NCI-H1930 (cell line): ENCODE measurements at regions not wholly inside any gene's neighbourhood (a gene's known extent, or its start where the extent isn't known, plus 50 kb on each side); places are given as distances from the start of the nearest gene placed in this dataset.

Source experiments
- DNase-seq, 2 experiments: peaks; one replicate each; lab custom pipeline; 2025; lab: John Stamatoyannopoulos, UW

DNA sequence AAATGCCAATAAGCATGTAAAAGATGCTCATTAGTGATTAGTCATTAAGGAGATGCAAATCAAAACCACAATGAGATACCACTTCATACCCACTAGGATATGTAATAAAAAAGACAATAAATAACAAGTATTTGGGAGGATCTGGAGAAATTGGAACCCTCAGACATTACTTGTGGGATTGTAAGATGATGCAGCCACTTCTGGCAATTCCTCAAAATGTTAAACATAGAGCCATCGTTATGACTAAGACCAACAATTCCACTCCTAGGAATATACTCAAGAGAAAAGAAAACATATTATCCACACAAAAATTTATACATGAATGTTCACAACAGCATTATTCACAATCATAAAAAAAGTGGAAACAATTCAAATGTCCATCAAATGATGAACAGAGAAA lies 336.2 kb upstream of the PMFBP1 start:
- DNase-seq, result no peak

DNA sequence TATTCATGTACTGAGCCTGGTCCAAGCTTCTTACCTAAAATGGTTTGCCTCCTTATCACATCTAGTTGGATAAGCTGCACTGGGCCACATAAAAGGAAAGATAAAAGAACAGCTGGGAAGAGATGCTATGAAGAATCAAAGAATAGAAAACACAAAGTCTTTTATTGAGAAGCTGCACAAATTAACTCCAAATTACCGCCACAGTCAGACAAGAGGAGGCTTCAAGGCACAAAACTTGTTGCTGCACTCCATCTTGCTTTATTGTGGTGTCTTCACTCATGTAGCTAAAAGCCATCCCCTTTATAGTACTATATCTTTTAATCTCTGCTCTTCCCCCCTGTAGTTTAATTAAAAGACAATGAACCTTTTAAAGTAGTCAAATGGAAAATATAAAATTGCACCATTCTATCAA lies 330.6 kb upstream of the PMFBP1 start:
- no peak for DNase-seq

DNA sequence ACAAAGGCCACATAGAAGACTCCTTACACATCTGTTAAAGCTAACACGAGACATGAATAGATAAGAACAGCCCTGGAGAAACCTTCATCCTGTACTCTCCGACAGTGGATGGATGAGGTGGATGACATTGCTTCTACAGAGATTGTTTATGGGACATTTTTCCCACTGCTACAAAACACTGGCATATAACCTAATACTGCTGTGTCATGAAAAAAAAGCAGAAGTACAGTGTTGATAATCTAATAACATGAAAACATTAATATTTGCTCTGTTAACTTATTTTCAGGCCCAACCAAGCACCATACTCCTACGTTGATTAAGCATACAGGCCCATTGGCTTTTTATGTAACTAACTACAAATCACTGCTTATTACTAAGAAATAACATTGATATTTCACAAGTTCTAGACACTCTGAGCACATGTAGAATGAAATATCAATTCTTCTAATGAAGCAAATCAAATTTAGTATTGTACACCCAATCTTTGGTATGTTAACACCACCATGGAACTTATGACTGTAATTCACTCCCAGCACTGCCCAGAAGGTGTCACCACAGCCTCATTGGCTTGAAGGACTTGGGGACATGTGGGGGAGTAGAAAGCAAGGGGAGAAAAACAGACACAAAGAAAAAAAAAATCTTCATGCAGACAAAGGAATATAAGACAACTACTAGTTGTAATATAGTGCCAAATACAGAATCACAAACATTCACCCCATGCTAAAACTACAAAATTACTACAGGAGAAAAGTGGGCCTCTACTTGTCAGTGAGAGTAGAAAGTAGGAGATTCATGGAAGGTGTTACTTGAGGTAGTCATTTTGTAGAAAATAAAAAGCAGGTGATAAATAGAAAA lies 330.0 kb upstream of the PMFBP1 start:
- peak; percentile 10 to 37 for DNase-seq

DNA sequence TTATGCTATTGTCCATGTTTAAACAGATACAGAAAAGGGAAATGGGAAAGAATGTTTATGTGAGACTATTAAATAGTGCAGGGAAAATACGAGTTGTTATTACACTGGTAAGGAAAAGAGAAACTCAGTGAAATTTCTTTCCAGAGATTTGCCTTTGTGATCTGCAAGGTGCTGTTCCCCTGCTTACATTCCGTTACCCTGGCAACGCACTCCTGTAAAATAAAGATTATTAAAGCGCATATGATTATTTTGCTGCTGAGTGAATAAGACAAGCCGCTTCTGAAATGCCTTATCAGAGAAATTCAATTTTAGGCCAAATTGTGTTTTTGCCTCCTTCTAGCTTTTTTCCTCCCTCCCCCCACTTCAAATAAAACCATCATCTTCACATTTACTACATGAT lies 328.6 kb upstream of the PMFBP1 start:
- DNase-seq, result no peak

DNA sequence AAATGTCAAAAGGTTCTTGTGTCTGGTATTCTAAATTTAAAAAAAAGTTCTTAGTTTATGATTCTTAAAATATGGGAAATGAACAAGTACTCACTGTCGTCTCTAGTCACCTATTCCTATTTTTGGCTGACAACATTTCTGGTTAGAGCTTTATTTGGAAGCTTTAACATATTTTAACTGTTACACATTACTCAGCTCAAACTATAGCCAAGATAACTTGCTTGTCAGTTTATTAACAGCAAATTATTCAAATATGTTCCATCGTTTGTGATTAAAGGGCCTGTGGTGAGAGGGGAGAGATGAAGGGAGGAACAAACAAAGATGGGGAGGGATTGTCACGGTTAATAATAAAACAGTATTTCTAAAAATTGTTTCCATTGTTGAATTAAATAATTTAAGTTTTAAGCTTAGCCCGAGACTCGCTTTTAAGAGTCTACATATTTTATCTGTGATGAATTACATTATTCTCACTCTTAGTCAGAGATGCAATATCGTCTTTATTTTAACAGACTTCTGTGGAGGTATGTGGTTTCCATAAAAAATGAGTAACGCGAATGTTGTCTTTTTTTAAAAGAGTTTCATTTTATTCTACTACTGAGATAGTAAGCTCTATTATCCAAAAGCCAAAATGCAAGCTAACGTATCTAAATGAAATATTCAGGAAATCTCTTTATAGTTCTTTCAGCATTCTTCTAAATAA lies 321.9 kb upstream of the PMFBP1 start:
- no peak for DNase-seq

DNA sequence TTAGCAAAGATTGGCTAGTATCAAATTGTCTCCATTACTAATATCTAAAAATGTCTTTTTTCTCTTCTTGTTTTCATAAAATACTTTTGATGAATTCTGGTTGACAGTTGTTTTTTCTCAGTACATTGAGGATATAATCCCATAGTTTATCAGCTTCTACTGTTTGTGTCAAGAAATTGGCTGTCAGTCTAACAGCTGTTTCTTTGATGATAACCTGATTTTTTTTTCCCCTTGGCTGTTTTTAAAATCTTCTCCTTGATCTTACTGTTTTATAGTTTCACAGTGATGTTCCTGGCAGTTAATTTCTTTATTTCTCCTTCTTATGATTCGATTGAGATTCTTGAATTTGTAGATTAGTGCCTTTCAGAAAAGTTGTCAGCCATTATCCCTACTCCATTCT lies 315.3 kb upstream of the PMFBP1 start:
- no peak for DNase-seq

DNA sequence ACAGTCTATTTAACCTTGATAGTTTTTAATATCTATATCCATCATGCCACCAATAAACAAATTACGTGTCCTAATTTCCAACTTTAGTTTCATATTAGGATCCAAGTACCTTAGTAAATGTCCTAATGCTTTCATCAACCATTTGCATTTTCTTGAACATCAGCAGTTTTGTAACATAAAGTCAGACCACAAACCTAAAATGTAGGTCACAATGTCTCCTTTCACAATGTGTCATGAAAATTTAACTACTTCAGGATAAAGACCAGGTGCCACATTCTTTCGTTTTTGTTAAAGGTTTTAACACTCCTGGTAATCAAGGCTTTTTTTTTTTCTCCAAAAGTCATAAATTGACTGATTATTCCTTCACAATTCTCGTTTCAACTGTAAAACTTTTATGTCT lies 310.7 kb upstream of the PMFBP1 start:
- no peak for DNase-seq

DNA sequence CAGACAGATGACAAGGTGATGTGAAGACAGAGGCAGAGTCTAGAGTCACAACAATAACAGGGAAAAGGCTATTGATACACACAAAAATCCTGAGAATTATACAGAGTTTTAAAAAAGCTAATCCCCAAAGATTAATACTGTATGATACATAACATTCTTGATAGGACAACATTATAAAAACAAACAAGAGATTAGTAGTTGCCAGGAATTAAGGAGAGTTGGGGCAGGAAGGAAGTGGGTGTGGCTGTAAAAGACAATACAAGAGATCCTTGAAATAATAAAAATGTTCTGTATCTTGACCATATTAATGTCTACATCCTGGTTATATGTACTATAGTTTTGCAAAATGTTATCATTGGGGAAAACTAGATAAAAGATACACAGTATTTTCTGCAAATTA lies 309.5 kb upstream of the PMFBP1 start:
- DNase-seq, result no peak

DNA sequence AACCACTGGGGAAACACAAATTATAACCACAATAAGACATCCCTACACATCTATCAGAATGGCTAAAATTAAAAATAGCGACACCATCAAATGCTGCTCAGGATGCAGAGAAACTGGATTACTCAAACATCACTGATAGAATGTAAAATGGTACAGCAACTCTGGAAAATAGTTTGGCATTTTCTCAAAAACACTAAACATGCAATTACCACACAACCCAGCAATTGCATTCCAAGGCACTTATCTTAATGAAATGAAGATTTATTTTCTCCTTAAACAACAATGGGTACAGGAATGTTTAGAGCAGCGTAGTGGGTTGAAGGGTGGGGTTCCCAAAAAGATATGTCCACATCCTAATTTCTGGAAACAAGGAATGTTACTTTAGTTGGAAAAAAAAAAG lies 309.0 kb upstream of the PMFBP1 start:
- DNase-seq, result no peak

DNA sequence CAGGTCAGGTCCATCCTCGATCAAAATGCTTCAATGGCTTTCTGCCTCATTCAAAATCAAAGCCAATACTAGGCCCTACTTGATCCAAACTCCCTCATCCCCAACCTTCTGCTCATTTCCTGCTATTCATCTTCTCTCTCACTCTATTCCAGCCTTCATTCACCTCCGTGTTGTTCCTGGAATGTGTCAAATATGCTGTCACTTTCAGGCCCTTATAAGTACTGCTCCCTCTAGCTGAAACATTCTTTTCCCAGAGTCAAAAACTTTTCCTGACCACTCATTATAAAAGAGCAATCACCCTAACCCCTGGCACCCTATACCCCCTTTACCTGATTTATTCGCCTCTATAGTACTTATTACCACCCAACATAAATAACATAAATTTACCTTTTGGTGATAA lies 303.7 kb upstream of the PMFBP1 start:
- no peak for DNase-seq

DNA sequence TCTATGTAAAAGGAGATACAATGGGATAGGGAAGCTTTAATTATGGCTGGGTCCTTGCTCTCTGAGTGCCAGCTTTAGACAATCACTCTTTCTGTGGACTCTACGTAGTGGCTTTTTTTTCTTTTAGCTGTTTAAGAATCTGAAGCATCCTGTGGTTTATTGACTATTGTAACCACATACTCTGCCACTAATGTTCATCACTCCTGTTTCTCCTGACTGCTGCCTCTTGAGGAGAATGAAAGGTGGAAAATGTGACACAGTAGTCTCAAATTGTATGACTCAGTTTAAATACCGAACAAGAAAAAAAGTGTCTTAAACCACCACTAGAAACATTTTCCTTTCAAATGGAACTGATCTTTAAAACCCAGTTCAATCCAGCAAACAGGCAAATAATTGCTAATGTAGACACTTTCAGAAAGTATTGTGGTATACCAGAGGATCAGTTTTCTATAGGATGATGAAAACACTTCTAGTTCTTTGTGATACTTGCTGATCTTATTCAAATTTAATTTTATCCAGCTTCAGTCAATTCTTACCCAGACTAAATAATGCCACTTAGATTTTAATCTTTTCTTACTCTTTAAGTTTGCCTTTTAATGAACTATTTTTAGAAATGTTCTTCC lies 302.7 kb upstream of the PMFBP1 start:
- no peak for DNase-seq

DNA sequence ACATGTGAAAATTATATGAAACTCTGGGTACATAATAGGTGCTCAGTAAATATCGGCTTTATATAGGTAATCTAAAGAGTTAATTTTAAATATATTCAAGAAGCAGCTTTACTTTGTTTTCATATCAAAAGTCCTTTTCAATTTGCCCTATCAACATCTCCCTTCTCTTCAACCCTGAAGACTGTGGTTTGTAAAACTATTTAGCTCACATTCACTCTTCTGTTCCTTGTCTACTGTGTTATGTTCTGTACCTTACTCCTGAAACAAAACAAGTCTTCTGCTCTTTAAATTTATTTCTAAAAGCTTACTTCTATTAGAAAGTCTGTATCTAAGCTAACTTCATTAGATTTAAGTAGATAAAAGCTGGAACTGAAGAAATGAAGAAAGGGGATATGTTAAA lies 301.7 kb upstream of the PMFBP1 start:
- no peak for DNase-seq

DNA sequence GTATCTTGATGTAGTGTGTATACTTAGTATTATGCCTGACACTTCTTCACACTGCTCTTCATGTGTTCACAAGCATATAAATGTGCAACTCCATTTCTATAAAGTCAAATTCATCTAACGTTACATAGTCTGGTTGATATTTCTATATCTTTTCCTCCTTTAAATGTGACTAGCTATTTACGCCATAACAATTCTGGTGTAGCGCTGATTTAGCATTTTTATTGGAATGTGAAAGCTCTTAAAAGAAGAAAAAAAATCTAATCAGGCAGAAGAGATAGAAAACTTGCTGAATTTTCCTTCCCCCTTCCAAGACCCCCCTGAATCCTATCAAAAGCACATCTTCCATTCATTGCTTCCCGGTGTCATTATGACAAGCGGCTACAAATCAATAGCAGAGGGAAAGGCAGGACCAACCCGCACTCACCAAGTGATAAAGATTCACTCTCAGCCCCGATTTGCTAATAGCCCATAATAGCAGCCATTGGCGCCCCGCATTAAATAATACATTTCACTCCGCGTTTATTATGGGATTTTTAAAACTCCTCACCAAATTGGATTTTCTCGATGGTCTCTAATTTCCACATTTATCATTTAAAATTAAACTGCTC lies 299.5 kb upstream of the PMFBP1 start:
- no peak for DNase-seq

DNA sequence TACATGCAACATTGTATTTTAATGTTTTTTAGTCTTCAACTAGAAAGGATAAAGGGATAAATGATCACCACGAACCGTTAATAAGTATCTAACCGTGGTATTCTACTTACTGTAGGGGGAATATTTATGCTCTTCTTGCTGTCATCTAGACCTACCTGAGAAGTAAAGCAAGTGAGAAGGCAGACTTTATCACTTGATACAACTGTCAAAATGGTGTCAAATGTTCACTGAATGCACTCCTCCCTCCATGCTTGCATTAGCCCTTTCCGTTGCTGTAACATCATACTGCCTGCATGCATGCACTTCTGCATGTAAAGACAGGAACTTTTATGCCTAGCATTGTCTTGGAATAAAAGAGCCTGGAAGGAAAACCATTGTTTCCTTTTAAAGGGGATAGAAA lies 298.6 kb upstream of the PMFBP1 start:
- DNase-seq, result no peak

DNA sequence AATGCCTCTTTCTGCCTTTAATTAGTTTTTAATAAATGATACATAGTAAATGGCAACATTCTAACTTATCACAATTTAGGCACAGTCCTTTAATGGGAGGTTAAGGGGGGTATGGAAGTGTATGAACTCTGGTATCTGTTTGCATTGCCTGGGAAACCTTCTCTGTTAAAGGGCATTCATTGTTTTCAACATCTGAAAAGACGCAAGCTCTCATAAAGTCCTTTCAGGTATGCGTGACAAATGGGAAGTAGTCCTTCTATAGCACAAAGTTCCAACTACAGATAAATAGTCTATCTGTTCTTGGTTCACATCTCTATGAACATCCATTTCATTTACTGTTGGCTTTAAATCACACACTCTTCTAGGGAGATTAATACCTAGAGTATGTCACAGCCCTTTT lies 298.0 kb upstream of the PMFBP1 start:
- no peak for DNase-seq

DNA sequence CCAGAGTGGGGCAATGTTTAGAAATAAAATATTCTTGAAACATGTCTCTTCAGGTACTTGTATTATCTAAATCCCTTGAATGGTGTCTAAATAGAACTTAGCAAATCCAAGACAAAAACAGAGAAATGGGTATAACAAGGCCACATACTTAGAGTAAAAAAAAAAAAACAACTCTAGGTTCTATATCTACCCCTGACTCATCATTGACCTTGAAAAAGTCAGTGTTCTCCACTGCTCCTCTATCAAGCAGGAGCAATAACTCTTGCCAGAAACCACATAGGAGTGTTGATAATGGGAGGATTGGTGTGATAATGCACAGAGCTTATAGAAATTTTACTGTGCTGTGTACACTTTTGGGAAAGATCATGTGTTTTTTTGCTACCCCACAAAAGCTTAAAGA lies 296.6 kb upstream of the PMFBP1 start:
- DNase-seq, result no peak

DNA sequence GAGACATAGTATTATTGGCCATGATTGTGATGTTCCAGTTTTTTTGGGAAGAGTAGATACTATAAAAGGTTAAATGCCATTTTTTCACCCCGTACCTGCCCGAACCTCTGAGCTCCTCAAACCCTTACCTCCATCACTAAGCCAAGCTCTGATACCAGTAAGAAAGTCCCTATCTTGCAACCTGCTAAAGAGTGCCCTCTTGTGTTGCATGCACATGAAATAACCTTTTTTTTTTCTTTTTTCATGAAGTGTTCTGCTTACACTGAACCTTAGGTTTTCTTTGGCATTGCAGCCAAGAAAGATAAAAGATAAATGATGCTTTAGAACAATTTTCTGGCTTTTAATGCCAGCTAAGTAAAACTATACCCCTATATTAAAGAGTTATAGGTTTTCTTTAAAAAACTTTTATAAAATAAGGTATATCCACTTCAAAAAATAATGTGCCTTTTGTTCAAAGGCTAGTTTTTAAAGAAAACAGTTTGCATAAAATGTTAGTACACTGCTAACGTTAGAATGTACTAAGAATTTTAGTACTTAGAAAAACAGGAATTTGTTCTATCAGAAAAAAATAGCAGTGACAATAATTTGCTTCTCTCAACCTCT lies 295.3 kb upstream of the PMFBP1 start:
- DNase-seq, result no peak

DNA sequence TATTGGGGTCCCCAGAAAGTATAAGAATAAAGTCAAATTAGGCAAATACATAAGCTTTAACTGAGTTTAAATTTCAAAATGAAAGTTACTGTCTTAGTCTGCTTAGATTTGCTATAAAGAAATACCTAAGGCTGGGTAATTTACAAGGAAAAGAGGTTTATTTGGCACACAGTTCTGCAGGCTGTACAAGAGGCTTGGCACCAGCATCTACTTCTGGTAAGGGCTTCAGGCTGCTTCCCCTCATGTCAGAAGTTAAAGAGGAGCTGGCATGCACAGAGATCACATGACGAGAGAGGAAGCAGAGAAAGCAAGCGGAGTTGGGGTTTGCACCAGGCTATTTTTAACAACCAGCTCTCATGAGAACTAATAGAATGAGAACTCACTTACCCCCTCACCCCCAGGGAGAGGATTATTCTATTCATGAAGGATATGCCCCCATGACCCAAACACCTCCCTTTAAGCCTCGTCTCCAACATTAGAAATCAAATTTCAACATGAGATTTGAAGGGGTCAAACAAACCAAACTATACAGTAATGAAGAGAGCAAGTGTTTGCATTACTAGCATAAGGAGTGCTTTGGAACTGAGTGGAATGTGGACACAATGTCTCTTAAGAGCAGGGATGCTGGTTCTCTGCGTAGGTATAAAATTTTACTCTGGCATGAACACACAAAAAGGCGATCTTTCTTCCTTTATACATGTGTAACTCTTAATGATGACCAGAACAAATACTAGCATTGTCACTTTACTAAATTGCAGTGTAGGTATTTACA lies 292.8 kb upstream of the PMFBP1 start:
- DNase-seq, result no peak

DNA sequence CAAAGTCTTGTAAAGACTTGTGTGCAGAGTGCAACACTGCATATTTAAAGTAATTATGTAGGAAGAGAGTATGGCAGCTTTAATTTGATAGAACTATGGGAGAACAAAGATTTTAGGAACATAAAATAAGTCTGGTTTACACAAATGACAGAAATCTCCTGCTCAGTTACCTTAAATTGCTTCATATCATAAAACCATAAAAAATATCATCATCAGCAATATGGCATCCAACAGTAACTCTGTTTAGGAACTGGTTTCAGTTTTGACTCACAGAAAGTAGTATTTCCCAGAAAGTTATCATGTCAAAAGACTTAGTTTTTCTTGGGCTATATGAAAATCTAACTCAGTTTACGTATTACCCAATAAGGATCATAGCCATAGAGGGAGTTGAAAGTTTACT lies 292.1 kb upstream of the PMFBP1 start:
- DNase-seq, result no peak

DNA sequence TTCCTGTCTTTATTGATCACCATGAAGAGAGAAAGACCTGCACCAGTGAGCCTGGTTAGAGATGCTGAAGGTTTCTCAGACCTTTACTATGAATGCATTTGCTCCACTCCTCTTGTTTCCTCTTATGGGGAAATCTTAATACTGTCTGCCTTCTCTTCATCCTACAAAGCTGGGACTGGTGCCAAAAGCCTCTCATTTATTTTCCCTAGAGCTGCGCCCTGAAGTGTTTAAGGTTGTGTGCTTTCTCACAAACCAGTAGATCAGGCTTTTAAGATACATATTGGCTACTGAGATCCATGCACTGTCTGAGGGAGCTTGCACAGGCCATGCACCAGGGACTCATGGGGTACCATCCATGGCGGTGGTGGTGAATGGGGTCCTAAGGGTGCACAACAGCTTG lies 286.1 kb upstream of the PMFBP1 start:
- no peak for DNase-seq

DNA sequence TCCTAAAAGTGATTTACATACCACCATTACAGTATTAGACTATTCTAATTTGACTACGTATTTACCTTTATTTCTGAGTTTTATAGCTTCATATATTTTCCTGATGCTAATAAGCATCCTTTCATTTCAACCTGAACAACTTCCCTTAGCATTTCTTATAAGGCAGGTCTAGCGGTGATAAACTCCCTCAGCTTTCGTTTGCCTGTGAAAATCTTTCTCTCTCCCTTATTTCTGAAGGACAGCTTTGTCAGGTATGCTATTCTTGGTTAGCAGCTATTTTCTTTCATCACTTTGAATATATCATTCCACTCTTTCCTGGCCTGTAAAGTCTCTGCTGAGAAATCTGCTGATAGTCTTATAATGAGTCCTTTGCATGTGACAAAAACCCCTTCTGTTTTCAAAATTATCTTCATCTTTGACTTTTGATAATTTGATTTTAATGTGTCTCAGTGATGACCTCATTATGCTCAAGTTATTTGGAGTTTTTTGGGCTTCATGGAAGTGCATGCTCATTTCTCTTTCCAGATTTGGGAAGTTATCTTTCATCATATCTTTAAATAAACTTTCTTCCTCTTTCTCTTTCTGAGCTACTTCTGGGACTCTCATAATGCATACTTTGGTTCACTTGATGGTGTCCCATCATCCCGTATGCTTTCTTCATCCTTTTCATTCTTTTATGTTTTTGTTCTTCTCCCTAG lies 285.4 kb upstream of the PMFBP1 start:
- DNase-seq, result no peak
